ENCODE measurements at regions not wholly inside any gene's neighbourhood (a gene's known extent, or its start where the extent isn't known, plus 50 kb on each side); places are given as distances from the start of the nearest gene placed in this dataset.

DNA sequence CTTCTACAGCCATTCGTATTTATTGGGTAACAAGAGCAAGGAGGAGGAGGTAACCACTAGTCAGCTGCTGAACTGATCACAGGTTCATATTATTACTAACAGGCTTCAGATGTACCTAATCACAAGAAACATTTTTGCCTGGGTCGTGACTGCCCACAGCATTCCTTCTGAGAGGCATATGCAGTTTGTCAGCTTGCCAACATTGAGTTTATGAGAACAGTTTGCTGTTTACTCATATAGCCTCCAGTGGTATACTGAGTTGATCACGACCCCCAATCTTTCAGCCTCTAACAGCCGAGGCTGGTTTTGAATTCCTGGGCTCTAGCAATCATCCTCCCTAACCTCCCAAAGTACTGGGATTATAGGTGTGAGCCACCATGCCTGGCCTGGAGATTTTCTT, 693.6 kb downstream of the TLE1 start:
- Histone ChIP-seq H3K14ac (ENCODE audit: insufficient read depth, low read length) (no peak overlapping the region), H3T11ph (ENCODE audit: low read length) (no peak overlapping the region), H2BK20ac (ENCODE audit: low read depth, low read length, poor library complexity, severe bottlenecking) (no peak overlapping the region), H3K23me2 (ENCODE audit: insufficient read length, low read depth, low read length, poor library complexity, severe bottlenecking) (no peaks in the 10 kb centered on the region), H3K79me2 (ENCODE audit: insufficient read depth, low read length) (no peaks in the 10 kb centered on the region), H3K79me1 (ENCODE audit: insufficient read depth, low read depth, low read length, poor library complexity, severe bottlenecking) (no peaks in the 10 kb centered on the region), H2AFZ (ENCODE audit: low read length) (no peak overlapping the region), H3K56ac (ENCODE audit: insufficient read length, low read depth, low read length) (no peak overlapping the region), H2BK120ac (ENCODE audit: low read depth, low read length, poor library complexity, severe bottlenecking) (no peak overlapping the region), H2AK5ac (ENCODE audit: insufficient read length, low read length) (no peak overlapping the region), H2BK15ac (ENCODE audit: low read depth, low read length) (no peak overlapping the region), H3K23ac (ENCODE audit: insufficient read length, low read depth, low read length) (no peak overlapping the region), H3K4ac (ENCODE audit: low read depth, low read length) (no peak overlapping the region), H3K9me3 (ENCODE audit: control insufficient read depth, low read depth, low read length) (no peaks in the 10 kb centered on the region), H4K20me1 (ENCODE audit: control insufficient read depth, insufficient read depth, insufficient read length) (no peaks in the 10 kb centered on the region), H3K27me3 (ENCODE audit: insufficient read depth, low read length) (no peaks in the 10 kb centered on the region), H4K91ac (ENCODE audit: insufficient read length, low read depth, low read length) (no peak overlapping the region), H3K4me1 (ENCODE audit: insufficient read depth, low read length) (no peaks in the 10 kb centered on the region), H4K8ac (replicated peaks; ENCODE audit: insufficient read length, low read depth, low read length) (no peak overlapping the region), H3K27ac (ENCODE audit: insufficient read length, low read depth, low read length) (no peak overlapping the region), H2BK12ac (ENCODE audit: insufficient read length, low read depth, low read length) (no peak overlapping the region), H3K4me2 (ENCODE audit: insufficient read depth, insufficient read length, low read length) (no peak overlapping the region), H3K9ac (ENCODE audit: extremely low read depth, insufficient read length, low read length) (no peak overlapping the region), H4K5ac (ENCODE audit: insufficient read length, low read depth, low read length) (no peak overlapping the region), H2BK5ac (ENCODE audit: insufficient read length, low read length) (no peak overlapping the region), H3K18ac (ENCODE audit: insufficient read length, low read depth, low read length) (no peak overlapping the region)
- Mint-ChIP-seq H3K27ac (no peak overlapping the region), H3K27me3 (ENCODE audit: low read depth) (no peaks in the 10 kb centered on the region), H3K9me3 (no peaks in the 10 kb centered on the region), H3K4me1 (no peaks in the 10 kb centered on the region), H3K4me3 (no peak overlapping the region), H3K36me3 (ENCODE audit: insufficient read depth in 1 of 3, low read depth in 3 of 3) (no peaks in the 10 kb centered on the region)
- no peak for DNase-seq
- no CpG with 5 or more reads among the region's 4 CpGs for WGBS (ENCODE audit: extremely low coverage, insufficient read length, low lambda C conversion rate)
- TF ChIP-seq, protein P1, sequence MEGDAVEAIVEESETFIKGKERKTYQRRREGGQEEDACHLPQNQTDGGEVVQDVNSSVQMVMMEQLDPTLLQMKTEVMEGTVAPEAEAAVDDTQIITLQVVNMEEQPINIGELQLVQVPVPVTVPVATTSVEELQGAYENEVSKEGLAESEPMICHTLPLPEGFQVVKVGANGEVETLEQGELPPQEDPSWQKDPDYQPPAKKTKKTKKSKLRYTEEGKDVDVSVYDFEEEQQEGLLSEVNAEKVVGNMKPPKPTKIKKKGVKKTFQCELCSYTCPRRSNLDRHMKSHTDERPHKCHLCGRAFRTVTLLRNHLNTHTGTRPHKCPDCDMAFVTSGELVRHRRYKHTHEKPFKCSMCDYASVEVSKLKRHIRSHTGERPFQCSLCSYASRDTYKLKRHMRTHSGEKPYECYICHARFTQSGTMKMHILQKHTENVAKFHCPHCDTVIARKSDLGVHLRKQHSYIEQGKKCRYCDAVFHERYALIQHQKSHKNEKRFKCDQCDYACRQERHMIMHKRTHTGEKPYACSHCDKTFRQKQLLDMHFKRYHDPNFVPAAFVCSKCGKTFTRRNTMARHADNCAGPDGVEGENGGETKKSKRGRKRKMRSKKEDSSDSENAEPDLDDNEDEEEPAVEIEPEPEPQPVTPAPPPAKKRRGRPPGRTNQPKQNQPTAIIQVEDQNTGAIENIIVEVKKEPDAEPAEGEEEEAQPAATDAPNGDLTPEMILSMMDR (conservative IDR thresholded peaks at IDR 0.05) = no peak

All from H9 (cell line).